ENCODE measurements at regions not wholly inside any gene's neighbourhood (a gene's known extent, or its start where the extent isn't known, plus 50 kb on each side); places are given as distances from the start of the nearest gene placed in this dataset.

DNA sequence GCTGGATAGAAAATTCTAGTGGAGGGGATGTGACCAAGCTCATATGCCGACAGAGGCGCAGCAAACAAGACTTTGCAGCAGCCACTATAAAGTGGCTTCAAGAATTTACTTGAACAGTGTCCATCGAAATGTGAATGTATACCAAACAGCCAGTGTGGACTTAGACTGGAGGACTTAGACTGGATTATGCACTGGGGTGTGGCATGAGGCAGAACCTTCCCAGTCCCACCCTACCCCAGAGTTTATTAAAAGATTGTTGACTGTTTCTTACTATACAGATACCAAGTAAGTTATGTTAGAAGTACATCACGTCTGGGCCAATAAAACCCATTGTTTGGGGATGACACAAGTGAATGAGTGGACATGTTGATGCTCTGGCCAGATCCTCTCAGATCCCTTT is 561.3 kb upstream of the KLF4 start:
- TF ChIP-seq, protein P1, sequence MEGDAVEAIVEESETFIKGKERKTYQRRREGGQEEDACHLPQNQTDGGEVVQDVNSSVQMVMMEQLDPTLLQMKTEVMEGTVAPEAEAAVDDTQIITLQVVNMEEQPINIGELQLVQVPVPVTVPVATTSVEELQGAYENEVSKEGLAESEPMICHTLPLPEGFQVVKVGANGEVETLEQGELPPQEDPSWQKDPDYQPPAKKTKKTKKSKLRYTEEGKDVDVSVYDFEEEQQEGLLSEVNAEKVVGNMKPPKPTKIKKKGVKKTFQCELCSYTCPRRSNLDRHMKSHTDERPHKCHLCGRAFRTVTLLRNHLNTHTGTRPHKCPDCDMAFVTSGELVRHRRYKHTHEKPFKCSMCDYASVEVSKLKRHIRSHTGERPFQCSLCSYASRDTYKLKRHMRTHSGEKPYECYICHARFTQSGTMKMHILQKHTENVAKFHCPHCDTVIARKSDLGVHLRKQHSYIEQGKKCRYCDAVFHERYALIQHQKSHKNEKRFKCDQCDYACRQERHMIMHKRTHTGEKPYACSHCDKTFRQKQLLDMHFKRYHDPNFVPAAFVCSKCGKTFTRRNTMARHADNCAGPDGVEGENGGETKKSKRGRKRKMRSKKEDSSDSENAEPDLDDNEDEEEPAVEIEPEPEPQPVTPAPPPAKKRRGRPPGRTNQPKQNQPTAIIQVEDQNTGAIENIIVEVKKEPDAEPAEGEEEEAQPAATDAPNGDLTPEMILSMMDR (IDR thresholded peaks at IDR 0.05): no peak
- TF ChIP-seq POLR2A (IDR thresholded peaks at IDR 0.05) (no peak), POLR2AphosphoS5 (IDR thresholded peaks at IDR 0.05) (no peak)

All from transverse colon (tissue), 4 donors.